GM19025 (cell line): ENCODE measurements at regions not wholly inside any gene's neighbourhood (a gene's known extent, or its start where the extent isn't known, plus 50 kb on each side); places are given as distances from the start of the nearest gene placed in this dataset.

Experiments
- ATAC-seq: cut with Tn5 transposase; IDR thresholded peaks from one replicate; pipeline ENCODE4 v1.9.1; 2021; ENCODE audit warnings: mild to moderate bottlenecking, low read depth, moderate library complexity; ENCODE audit not compliant: unreplicated experiment

- ATAC-seq: no peak
These were observed 199.0 kb upstream of the MTNR1B start for GRCh38 chr11:92770419-92770818.

DNA sequence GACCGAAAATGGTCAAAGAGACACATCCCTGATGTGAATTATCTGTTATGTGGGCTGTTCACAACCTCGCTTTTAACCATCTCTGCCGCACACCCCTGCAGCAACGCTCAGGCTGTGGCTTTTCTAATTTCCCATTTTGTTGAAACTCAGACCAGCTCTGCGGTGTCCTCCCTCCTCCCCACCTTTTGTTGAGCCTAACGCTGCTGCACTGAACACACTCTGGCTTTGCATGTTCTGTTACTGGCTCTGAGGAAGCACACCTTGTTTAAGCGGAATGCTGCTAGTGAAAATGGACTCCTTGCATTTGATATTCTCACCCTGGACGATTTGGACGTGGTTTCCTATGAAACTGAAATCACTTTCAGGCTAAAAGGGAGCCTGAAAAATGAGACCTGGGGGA lies 198.5 kb upstream of the MTNR1B start:
- ATAC-seq: no peak

DNA sequence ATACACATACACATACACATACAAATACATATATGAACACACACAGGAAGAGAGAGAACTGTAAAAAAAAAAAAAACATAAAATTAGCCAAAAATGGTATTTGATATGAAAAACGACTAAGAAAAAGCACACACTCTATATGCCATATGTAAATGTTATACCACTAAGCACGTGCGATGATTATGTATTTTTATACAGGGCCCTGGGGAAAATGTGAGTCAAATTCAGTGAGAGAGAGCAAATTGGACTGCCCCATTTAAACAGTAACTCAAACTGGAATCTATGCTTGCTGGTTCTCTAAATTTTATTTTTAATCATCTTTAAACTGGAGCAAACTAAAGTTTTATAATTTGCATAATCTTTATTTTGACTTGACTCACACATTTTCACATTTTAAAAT lies 197.8 kb upstream of the MTNR1B start:
- no peak for ATAC-seq

GRCh38 chr11:92775003-92775676 lies 194.3 kb upstream of the MTNR1B start:
- no peak for ATAC-seq

- ATAC-seq: no peak
These were observed 192.8 kb upstream of the MTNR1B start for GRCh38 chr11:92776676-92777075.

DNA sequence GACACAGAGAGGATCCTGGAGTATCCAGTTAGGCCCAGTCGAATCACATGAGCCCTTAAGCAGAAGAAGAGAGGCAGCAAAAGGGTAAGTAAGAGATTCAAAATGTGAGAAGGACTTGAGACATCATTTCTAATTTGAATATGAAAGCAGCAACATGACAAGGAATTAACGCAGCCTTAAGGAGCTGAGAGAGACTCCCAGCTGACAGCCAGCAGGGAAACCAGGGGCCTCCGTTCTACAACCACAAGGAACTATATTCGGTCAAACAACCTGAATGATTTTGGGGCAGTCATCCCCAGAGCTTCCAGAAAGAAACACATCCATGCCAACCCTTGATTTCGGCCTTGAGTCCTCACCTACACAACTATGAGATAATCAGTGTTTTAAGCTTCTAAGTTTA lies 189.7 kb upstream of the MTNR1B start:
- no peak for ATAC-seq

DNA sequence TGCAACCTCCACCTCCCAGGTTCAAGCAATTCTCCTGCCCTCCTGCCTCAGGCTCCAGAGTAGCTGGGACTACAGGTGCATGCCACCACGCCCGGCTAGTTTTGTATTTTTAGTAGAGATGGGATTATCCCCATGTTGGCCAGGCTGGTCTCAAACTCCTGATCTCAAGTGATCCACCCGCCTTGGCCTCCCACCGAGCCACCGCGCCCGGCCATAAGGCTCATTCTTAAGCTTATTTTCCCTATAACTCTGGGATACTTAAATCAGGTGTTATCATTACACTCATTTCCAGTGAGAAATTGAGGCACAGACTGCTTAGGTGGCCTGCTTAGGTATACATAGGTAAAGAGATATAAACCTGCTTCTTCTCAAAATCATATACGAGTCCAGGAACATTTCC lies 188.3 kb upstream of the MTNR1B start:
- ATAC-seq: no peak

DNA sequence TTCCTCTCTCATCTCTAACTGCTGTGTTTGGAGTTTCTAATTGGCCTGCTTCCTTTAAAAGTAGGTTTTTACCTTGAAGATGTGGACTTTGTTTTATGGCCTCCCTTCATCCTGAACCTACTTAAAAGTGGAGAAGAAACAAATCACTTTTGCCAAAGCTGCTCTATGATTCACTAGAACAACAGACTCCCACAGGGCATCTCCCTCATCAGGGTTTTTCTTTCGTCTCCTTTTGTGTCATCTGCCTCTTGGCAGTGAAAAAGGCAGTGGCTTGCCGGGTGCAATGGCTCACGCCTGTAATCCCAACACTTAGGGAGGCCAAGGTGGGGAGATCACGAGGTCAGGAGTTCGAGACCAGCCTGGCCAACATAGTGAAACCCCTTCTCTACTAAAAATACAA lies 186.6 kb upstream of the MTNR1B start:
- no peak for ATAC-seq

DNA sequence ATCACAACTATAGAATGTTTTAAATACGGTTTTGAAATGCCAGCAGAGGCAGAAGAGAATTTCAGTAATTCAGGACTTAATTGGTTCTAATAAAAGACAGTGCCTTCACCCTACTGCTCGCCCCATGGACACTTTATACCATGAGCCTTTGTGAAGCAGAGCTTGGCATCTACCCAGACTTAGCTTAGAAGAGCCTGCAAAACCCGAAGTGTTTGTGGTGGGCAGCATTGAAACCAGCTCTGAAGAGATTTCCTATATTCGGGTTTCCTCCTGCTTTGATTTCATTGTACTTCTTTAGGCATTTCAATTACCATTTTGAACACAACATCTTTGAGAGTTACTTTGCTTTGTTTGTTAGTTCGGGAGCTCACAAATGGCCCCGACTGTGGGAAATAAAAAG lies 185.1 kb upstream of the MTNR1B start:
- no peak for ATAC-seq

GRCh38 chr11:92787638-92788037 lies 181.8 kb upstream of the MTNR1B start:
- ATAC-seq: no peak

DNA sequence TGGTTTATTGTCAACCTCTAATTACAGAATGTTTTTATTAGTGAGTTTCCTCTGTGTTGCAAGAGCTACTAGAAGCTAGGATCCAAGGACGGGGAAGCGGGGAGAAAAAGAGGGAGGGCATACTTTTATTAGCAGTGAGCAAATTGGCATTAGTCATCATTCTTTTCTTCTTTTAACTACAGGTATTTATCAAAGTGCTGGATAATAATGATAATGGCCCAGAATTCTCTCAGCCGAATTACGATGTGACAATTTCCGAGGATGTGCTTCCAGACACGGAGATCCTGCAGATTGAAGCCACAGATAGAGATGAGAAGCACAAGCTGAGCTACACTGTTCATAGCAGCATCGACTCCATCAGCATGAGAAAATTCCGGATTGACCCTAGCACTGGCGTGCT lies 179.7 kb upstream of the MTNR1B start:
- ATAC-seq: no peak

DNA sequence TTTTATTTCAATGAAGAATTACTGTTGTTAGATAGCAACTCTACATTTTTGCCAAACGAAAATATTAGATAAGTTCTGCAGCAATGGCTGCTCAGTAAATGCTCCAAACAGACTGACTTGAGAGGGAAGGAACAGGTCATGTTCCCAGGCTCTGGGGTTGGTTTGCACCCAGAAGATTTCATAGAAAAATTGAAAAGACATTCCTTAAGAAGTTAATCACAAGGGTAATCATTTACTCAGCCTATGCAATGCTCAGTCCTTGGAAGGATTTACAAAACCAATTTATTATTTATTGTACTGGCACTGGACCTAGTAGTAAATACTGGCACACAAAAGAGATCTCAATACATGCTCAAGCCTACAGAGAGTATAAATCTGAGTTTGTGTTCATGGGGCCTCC lies 179.1 kb upstream of the MTNR1B start:
- no peak for ATAC-seq

DNA sequence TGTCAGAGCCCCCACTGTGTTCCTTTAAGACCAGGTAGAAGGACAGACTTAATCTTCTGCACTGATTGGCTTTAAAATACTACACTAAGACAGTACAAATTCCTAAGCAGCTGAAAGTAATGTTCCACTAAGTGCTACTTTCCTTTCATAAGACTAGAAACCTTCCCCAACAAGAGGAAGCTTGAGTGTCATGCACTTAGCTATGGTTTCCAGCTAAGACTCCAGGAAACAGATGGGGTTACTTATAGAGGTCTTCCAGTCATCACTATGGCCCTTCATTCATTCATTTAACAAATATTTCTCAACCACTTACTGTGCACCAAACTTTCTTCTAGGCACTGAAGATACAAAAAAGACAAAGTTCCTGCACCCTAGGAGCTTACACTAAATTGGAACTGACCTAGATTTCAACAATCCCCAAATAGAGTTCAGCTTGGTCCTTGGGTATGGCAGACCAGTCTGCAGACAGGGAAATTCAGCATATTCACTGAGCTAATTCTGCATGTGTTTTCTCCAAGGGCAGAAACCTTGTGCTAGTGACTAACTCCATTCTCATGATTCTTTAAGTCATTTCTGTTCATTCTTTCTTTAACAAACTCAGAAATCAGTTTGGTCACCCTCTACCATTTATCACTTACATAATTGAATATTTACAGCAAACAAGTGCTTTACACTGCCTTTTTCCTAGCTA lies 178.4 kb upstream of the MTNR1B start:
- no peak for ATAC-seq

GRCh38 chr11:92791886-92792285 lies 177.6 kb upstream of the MTNR1B start:
- ATAC-seq: no peak

DNA sequence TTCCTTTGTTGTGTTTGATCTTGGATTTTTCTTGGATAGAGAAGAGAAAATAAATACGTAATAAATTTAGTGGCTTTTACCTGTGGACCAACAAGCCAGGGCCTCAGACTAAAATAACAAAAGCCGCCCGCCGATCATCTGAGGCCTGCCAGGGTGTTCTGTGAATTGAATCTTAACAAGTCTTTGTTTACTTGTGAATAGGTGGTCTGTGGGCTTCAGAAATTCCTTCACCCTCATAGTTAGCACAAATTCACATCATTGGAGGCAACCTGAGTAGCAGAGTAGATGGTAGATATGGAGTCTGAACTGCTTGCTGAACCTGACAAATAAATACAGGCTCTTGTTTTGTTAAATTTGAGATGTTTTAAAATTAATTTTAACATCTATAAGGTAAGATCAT lies 176.3 kb upstream of the MTNR1B start:
- no peak for ATAC-seq

- no peak for ATAC-seq
These were observed 174.7 kb upstream of the MTNR1B start for GRCh38 chr11:92794783-92795182.

DNA sequence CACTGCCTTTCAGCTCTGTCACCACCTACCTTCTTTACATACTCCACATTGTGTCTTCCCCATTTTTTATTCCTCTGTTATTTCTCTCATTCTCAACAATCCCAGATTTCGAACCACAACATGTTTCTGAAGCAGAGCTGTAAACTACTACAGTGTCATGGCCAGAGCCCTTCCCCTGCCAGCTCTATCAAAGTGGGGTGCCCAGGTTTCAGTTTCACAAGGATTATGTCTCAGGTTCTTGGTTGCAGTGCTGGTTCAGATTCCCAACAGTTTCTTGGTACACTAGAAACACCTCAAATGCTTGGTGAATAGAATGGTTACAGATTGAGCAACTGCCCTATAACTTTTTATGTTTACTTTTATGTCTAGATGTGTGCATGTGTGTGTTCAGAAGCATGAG lies 172.7 kb upstream of the MTNR1B start:
- no peak for ATAC-seq

DNA sequence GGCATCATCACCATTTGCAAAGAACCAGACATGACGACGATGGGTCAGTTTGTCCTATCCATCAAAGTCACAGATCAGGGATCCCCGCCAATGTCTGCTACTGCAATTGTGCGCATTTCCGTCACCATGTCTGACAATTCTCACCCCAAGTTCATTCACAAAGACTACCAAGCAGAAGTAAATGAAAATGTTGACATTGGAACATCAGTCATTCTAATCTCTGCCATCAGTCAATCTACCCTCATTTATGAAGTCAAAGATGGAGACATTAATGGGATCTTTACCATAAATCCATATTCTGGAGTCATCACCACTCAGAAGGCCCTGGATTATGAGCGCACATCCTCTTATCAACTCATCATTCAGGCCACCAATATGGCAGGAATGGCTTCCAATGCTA lies 171.6 kb upstream of the MTNR1B start:
- ATAC-seq: no peak

GRCh38 chr11:92801685-92802084 lies 167.8 kb upstream of the MTNR1B start:
- ATAC-seq: no peak

- no peak for ATAC-seq
These were observed 166.8 kb upstream of the MTNR1B start for GRCh38 chr11:92802644-92803043.

- no peak for ATAC-seq
These were observed 166.1 kb upstream of the MTNR1B start for GRCh38 chr11:92803391-92803790.

GRCh38 chr11:92804388-92804966 lies 165.0 kb upstream of the MTNR1B start:
- ATAC-seq: no peak
